GM12872 (cell line): ENCODE measurements at regions not wholly inside any gene's neighbourhood (a gene's known extent, or its start where the extent isn't known, plus 50 kb on each side); places are given as distances from the start of the nearest gene placed in this dataset.

Experiments used
- CTCF ChIP-seq: IDR thresholded peaks from 3 replicates; pipeline ENCODE4 v1.5.1; 2011; ENCODE audit warnings: low read depth, mild to moderate bottlenecking, low read length, moderate library complexity; ENCODE audit not compliant: insufficient read depth

GRCh38 chr2:125227843-125228392 lies 1202.8 kb downstream of the CNTNAP5 start:
- TF ChIP-seq CTCF, result peak; percentile 37; the same call in 1 of the 3 replicates

GRCh38 chr2:125240870-125241269 lies 1215.8 kb downstream of the CNTNAP5 start:
- no peak for TF ChIP-seq CTCF

GRCh38 chr2:125243074-125243473 lies 1218.0 kb downstream of the CNTNAP5 start:
- no peak for TF ChIP-seq CTCF

GRCh38 chr2:125254010-125254409 lies 1228.9 kb downstream of the CNTNAP5 start:
- TF ChIP-seq CTCF, result no peak

DNA sequence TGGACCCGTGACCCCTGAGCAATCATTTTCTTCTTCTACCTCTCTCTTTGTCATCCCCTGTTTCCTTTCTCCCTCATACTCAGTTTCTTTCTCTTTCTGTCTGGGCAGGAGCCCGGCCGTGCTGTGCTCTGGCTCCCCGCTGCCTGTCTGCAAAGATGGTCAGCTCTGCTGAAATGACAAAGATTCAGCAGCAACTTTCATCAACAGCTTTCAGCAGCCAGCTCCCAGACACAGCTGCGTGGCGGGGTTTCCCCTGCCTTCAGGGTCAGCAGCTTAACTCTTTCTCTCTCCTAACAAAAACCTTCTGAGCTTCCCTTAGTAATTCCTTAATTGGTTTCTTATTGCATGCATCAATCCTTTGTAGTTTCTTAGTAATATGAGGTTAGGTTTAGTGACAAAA lies 1234.4 kb downstream of the CNTNAP5 start:
- no peak for TF ChIP-seq CTCF

- TF ChIP-seq CTCF, result no peak
These were observed 1239.4 kb downstream of the CNTNAP5 start for GRCh38 chr2:125264453-125264852.

GRCh38 chr2:125267683-125268082 lies 1242.6 kb downstream of the CNTNAP5 start:
- no peak for TF ChIP-seq CTCF
